ENCODE measurements at regions not wholly inside any gene's neighbourhood (a gene's known extent, or its start where the extent isn't known, plus 50 kb on each side); places are given as distances from the start of the nearest gene placed in this dataset.

DNA sequence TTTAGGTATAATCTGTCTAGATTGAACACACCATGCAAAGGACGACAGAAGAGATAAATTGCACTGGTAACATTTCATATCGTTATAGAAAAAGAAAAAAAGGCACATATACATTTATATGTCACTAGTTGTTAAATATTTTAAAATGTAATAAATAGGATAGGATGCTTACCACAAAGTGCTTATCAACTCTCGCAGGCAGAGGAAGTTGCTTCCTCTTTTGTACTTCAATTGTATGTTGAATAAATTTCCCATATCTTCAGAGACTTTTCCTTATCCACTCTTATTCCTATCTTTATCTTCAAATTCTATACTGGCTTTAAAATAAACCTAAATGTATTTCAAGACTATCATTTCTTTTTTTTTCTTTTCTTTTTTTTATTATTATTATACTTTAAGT is 163.3 kb upstream of the SPOCK3 start:
- no peaks in the 10 kb centered on the region for H3K27me3 ChIP-seq
- DNase-seq = no peak
- TF ChIP-seq, protein P1, sequence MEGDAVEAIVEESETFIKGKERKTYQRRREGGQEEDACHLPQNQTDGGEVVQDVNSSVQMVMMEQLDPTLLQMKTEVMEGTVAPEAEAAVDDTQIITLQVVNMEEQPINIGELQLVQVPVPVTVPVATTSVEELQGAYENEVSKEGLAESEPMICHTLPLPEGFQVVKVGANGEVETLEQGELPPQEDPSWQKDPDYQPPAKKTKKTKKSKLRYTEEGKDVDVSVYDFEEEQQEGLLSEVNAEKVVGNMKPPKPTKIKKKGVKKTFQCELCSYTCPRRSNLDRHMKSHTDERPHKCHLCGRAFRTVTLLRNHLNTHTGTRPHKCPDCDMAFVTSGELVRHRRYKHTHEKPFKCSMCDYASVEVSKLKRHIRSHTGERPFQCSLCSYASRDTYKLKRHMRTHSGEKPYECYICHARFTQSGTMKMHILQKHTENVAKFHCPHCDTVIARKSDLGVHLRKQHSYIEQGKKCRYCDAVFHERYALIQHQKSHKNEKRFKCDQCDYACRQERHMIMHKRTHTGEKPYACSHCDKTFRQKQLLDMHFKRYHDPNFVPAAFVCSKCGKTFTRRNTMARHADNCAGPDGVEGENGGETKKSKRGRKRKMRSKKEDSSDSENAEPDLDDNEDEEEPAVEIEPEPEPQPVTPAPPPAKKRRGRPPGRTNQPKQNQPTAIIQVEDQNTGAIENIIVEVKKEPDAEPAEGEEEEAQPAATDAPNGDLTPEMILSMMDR (IDR thresholded peaks at IDR 0.05) = no peak
- TF ChIP-seq EP300 (IDR thresholded peaks at IDR 0.05; ENCODE audit: low read depth) = no peak
- no peak for TF ChIP-seq POLR2A (IDR thresholded peaks at IDR 0.05)
- TF ChIP-seq POLR2AphosphoS5 (IDR thresholded peaks at IDR 0.05) = no peak
- H3K36me3 ChIP-seq = no peaks in the 10 kb centered on the region
- no peaks in the 10 kb centered on the region for H3K4me1 ChIP-seq
- no peaks in the 10 kb centered on the region for H3K9me3 ChIP-seq
- in situ Hi-C loops (cut with MboI; ENCODE audit: low pct_ligation_motif_present in 1 of 4, low pct_unique_long_range_greater_than_20kb in 1 of 4, low sequenced_read_pairs in 3 of 4) (no loop called here), intact Hi-C loops (cut with DNase I; ENCODE audit: low total_unique reads) (no loop called here)
- H3K4me3 ChIP-seq = no peak overlapping the region
- H3K27ac ChIP-seq = no peak overlapping the region
- WGBS, 2 donors (ENCODE audit: low coverage in 1 of 2) = 51 to 64% methylated on average over 3 of the region's 3 CpGs

DNA sequence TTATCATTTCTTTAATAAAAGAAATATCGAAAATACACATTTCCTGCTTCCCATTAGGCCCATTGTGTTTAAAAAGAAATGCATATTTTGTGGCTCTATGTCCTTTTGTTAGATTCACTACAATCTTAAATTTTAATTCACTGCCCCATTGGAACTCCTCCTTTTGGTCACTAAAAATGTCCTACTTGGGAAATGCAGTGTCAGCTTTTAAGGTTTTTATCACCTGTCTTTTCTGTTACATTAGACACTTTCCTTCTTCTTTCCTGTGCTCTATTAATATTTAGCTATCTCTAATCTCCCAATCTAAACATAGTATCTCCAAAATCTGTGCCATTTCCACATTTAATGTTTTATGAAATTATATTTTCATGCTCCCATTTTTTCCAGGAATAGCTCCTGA is 164.9 kb upstream of the SPOCK3 start:
- Histone ChIP-seq H3K27me3 (no peaks in the 10 kb centered on the region), H3K27ac (no peak overlapping the region), H3K36me3 (no peaks in the 10 kb centered on the region), H3K9me3 (no peaks in the 10 kb centered on the region), H3K4me1 (no peaks in the 10 kb centered on the region), H3K4me3 (no peak overlapping the region)
- in situ Hi-C loops (cut with MboI; ENCODE audit: low pct_ligation_motif_present in 1 of 4, low pct_unique_long_range_greater_than_20kb in 1 of 4, low sequenced_read_pairs in 3 of 4) = no loop called here
- no peak for DNase-seq
- 77 to 83% methylated on average over 1 of the region's 1 CpG for WGBS, 2 donors (ENCODE audit: low coverage in 1 of 2)
- no peak for TF ChIP-seq EP300 (IDR thresholded peaks at IDR 0.05; ENCODE audit: low read depth)
- no peak for TF ChIP-seq POLR2A (IDR thresholded peaks at IDR 0.05)
- TF ChIP-seq, protein P1 (IDR thresholded peaks at IDR 0.05) = no peak
- TF ChIP-seq POLR2AphosphoS5 (IDR thresholded peaks at IDR 0.05) = no peak
- intact Hi-C loops (cut with DNase I; ENCODE audit: low total_unique reads) = no loop called here

DNA sequence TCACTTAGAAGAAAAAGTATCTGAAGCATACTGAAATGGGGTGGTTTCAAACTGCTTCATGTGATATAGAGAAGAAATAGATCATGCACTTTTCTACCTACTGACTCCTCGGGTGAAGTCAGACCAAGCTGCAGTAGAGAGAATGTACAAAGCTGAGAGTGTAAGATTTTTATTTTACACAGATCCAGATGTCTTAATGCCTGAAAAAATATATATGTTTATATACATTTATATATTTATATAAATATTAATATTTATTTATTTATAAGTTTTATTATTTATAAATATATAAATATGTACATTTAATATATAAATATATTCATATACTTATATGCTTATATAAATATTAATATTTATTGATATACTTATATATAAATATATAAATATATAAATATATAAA is 171.9 kb upstream of the SPOCK3 start:
- H3K4me1 ChIP-seq = no peaks in the 10 kb centered on the region
- no peaks in the 10 kb centered on the region for H3K36me3 ChIP-seq
- 90 to 100% methylated on average over 1 of the region's 1 CpG for WGBS, 2 donors (ENCODE audit: low coverage in 1 of 2)
- no peak overlapping the region for H3K27ac ChIP-seq
- intact Hi-C loops (cut with DNase I; ENCODE audit: low total_unique reads) (no loop called here), in situ Hi-C loops (cut with MboI; ENCODE audit: low pct_ligation_motif_present in 1 of 4, low pct_unique_long_range_greater_than_20kb in 1 of 4, low sequenced_read_pairs in 3 of 4) (no loop called here)
- TF ChIP-seq, protein P1 (IDR thresholded peaks at IDR 0.05) = no peak
- TF ChIP-seq EP300 (IDR thresholded peaks at IDR 0.05; ENCODE audit: low read depth) (no peak), POLR2AphosphoS5 (IDR thresholded peaks at IDR 0.05) (no peak)
- no peaks in the 10 kb centered on the region for H3K27me3 ChIP-seq
- H3K4me3 ChIP-seq = no peak overlapping the region
- DNase-seq = no peak
- H3K9me3 ChIP-seq = no peaks in the 10 kb centered on the region

DNA sequence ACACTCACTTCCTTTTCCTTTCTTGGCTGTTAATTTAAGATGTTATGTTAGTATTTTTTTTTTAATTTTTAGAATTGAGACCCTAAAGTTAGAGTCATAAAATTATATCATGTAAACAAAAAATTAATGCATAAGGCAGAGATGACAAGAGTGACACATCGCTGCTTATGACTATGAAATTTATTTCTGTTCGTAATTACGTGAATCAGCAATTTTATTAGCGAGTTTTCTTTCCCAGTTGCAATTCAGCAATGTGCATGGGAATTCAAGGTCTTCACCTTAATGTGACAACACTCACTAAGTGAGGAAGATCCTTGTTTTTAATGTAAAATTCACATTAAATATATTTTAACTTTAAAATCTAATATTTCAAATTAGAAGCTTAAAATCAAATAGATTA is 181.2 kb upstream of the SPOCK3 start:
- 79 to 82% methylated on average over 4 of the region's 4 CpGs for WGBS, 2 donors (ENCODE audit: low coverage in 1 of 2)
- TF ChIP-seq, protein P1 (IDR thresholded peaks at IDR 0.05) = no peak
- TF ChIP-seq POLR2A (IDR thresholded peaks at IDR 0.05) = no peak
- no peak for TF ChIP-seq POLR2AphosphoS5 (IDR thresholded peaks at IDR 0.05)
- no peak for TF ChIP-seq EP300 (IDR thresholded peaks at IDR 0.05; ENCODE audit: low read depth)
- in situ Hi-C loops (cut with MboI; ENCODE audit: low pct_ligation_motif_present in 1 of 4, low pct_unique_long_range_greater_than_20kb in 1 of 4, low sequenced_read_pairs in 3 of 4) = no loop called here

More for the DNA sequence above, 181.2 kb upstream of the SPOCK3 start:
- Histone ChIP-seq H3K36me3 (no peaks in the 10 kb centered on the region), H3K27ac (no peak overlapping the region), H3K27me3 (no peaks in the 10 kb centered on the region), H3K4me1 (no peaks in the 10 kb centered on the region), H3K4me3 (no peak overlapping the region), H3K9me3 (no peaks in the 10 kb centered on the region)
- intact Hi-C loops (cut with DNase I; ENCODE audit: low total_unique reads) = no loop called here
- DNase-seq = no peak

Measured in transverse colon (tissue), 4 donors.